AG09309 (cell line): ENCODE measurements at regions not wholly inside any gene's neighbourhood (a gene's known extent, or its start where the extent isn't known, plus 50 kb on each side); places are given as distances from the start of the nearest gene placed in this dataset.

Experiments
- DNase-seq: peaks from one replicate; pipeline ENCODE4 v3.0.0-alpha.2; 2010; ENCODE audit warnings: low read depth
- H3K4me3 ChIP-seq: 2 replicates; pipeline ENCODE4 v1.5.1; 2011; ENCODE audit warnings: mild to moderate bottlenecking, low read depth, low read length, moderate library complexity; ENCODE audit not compliant: control insufficient read depth
- CTCF ChIP-seq: IDR thresholded peaks from 2 replicates; pipeline ENCODE4 v1.5.1; 2011; ENCODE audit warnings: mild to moderate bottlenecking, low read depth, low read length, inconsistent platforms; ENCODE audit not compliant: insufficient read depth, control insufficient read depth; ENCODE audit errors: missing control alignments

- no peak overlapping the region for H3K4me3 ChIP-seq
- no peak for TF ChIP-seq CTCF
- no peak for DNase-seq
These were observed 1716.4 kb downstream of the EFNA5 start for GRCh38 chr5:105954341-105954740.

- no peak overlapping the region for H3K4me3 ChIP-seq
- TF ChIP-seq CTCF = no peak
- DNase-seq = no peak
These were observed 1717.1 kb downstream of the EFNA5 start for GRCh38 chr5:105953616-105954015.

- DNase-seq = no peak
- TF ChIP-seq CTCF = no peak
- H3K4me3 ChIP-seq = no peak overlapping the region
These were observed 1717.9 kb downstream of the EFNA5 start for GRCh38 chr5:105952875-105953274.

GRCh38 chr5:105947461-105947860 lies 1723.3 kb downstream of the EFNA5 start:
- DNase-seq = no peak
- no peak for TF ChIP-seq CTCF

GRCh38 chr5:105945203-105945972 lies 1725.3 kb downstream of the EFNA5 start:
- DNase-seq = no peak
- no peak overlapping the region for H3K4me3 ChIP-seq
- no peak for TF ChIP-seq CTCF

More at GRCh38 chr5:105947461-105947860, 1723.3 kb downstream of the EFNA5 start:
- H3K4me3 ChIP-seq = no peak overlapping the region

GRCh38 chr5:105940181-105940580 lies 1730.6 kb downstream of the EFNA5 start:
- DNase-seq = no peak
- no peak overlapping the region for H3K4me3 ChIP-seq
- TF ChIP-seq CTCF = no peak
